ENCODE measurements at regions not wholly inside any gene's neighbourhood (a gene's known extent, or its start where the extent isn't known, plus 50 kb on each side); places are given as distances from the start of the nearest gene placed in this dataset.

- Histone ChIP-seq H3K36me3 (ENCODE audit: insufficient read depth, low read length) (no peaks in the 10 kb centered on the region), H3K9me3 (ENCODE audit: low read length) (no peaks in the 10 kb centered on the region), H3K9me2 (ENCODE audit: low read depth, low read length) (no peaks in the 10 kb centered on the region), H3K79me2 (ENCODE audit: insufficient read depth, low read length) (no peaks in the 10 kb centered on the region), H3K27me3 (ENCODE audit: insufficient read depth, low read length) (no peaks in the 10 kb centered on the region), H3K27ac (ENCODE audit: low read depth, low read length, poor library complexity, severe bottlenecking) (no peak overlapping the region), H3K9ac (ENCODE audit: low read length) (no peak overlapping the region), H3K4me2 (ENCODE audit: low read length) (no peak overlapping the region), H3K4me3 (ENCODE audit: low read depth, low read length, poor library complexity, severe bottlenecking) (no peak overlapping the region), H3K4me1 (ENCODE audit: insufficient read depth, low read length, severe bottlenecking) (no peaks in the 10 kb centered on the region), H4K20me1 (ENCODE audit: insufficient read depth, low read length) (no peaks in the 10 kb centered on the region), H2AFZ (ENCODE audit: low read length) (no peak overlapping the region), H3F3A (ENCODE audit: insufficient read depth, low read length) (no peaks in the 10 kb centered on the region)
- no peak for TF ChIP-seq CTCF (IDR thresholded peaks at IDR 0.05; ENCODE audit: low read length)
These were observed 159.1 kb upstream of the SPATS2L start for GRCh38 chr2:200147371-200147770.

GRCh38 chr2:200148366-200148765, 158.1 kb upstream of the SPATS2L start:
- Histone ChIP-seq H3K79me2 (ENCODE audit: insufficient read depth, low read length) (no peaks in the 10 kb centered on the region), H2AFZ (ENCODE audit: low read length) (no peak overlapping the region), H4K20me1 (ENCODE audit: insufficient read depth, low read length) (no peaks in the 10 kb centered on the region), H3K36me3 (ENCODE audit: insufficient read depth, low read length) (no peaks in the 10 kb centered on the region), H3K4me3 (ENCODE audit: low read depth, low read length, poor library complexity, severe bottlenecking) (no peak overlapping the region), H3K27me3 (ENCODE audit: insufficient read depth, low read length) (no peaks in the 10 kb centered on the region), H3K27ac (ENCODE audit: low read depth, low read length, poor library complexity, severe bottlenecking) (no peak overlapping the region), H3K9ac (ENCODE audit: low read length) (no peak overlapping the region), H3K4me2 (ENCODE audit: low read length) (no peak overlapping the region), H3K9me2 (ENCODE audit: low read depth, low read length) (no peaks in the 10 kb centered on the region), H3F3A (ENCODE audit: insufficient read depth, low read length) (no peaks in the 10 kb centered on the region), H3K4me1 (ENCODE audit: insufficient read depth, low read length, severe bottlenecking) (no peaks in the 10 kb centered on the region), H3K9me3 (ENCODE audit: low read length) (no peaks in the 10 kb centered on the region)
- TF ChIP-seq CTCF (IDR thresholded peaks at IDR 0.05; ENCODE audit: low read length): no peak

GRCh38 chr2:200150411-200151086, 155.9 kb upstream of the SPATS2L start:
- Histone ChIP-seq H2AFZ (ENCODE audit: low read length) (no peak overlapping the region), H3F3A (ENCODE audit: insufficient read depth, low read length) (no peaks in the 10 kb centered on the region), H3K4me3 (ENCODE audit: low read depth, low read length, poor library complexity, severe bottlenecking) (no peak overlapping the region), H3K79me2 (ENCODE audit: insufficient read depth, low read length) (no peaks in the 10 kb centered on the region), H3K27ac (ENCODE audit: low read depth, low read length, poor library complexity, severe bottlenecking) (no peak overlapping the region), H4K20me1 (ENCODE audit: insufficient read depth, low read length) (no peaks in the 10 kb centered on the region), H3K4me1 (ENCODE audit: insufficient read depth, low read length, severe bottlenecking) (no peaks in the 10 kb centered on the region), H3K36me3 (ENCODE audit: insufficient read depth, low read length) (no peaks in the 10 kb centered on the region), H3K9me3 (ENCODE audit: low read length) (no peaks in the 10 kb centered on the region), H3K4me2 (ENCODE audit: low read length) (no peak overlapping the region), H3K9ac (ENCODE audit: low read length) (no peak overlapping the region), H3K9me2 (ENCODE audit: low read depth, low read length) (no peaks in the 10 kb centered on the region), H3K27me3 (ENCODE audit: insufficient read depth, low read length) (no peaks in the 10 kb centered on the region)
- no peak for TF ChIP-seq EZH2 (IDR thresholded peaks at IDR 0.05; ENCODE audit: borderline replicate concordance, low read length)

- H4K20me1 ChIP-seq (ENCODE audit: insufficient read depth, low read length): no peaks in the 10 kb centered on the region
- no peak overlapping the region for H3K4me2 ChIP-seq (ENCODE audit: low read length)
- H3K79me2 ChIP-seq (ENCODE audit: insufficient read depth, low read length): no peaks in the 10 kb centered on the region
- no peaks in the 10 kb centered on the region for H3K27me3 ChIP-seq (ENCODE audit: insufficient read depth, low read length)
- no peaks in the 10 kb centered on the region for H3K36me3 ChIP-seq (ENCODE audit: insufficient read depth, low read length)
- TF ChIP-seq CTCF (IDR thresholded peaks at IDR 0.05; ENCODE audit: low read length) (no peak), EZH2 (IDR thresholded peaks at IDR 0.05; ENCODE audit: borderline replicate concordance, low read length) (no peak)
- H3F3A ChIP-seq (ENCODE audit: insufficient read depth, low read length): no peaks in the 10 kb centered on the region
- no peak overlapping the region for H3K27ac ChIP-seq (ENCODE audit: low read depth, low read length, poor library complexity, severe bottlenecking)
- H3K9me2 ChIP-seq (ENCODE audit: low read depth, low read length): no peaks in the 10 kb centered on the region
- H3K9ac ChIP-seq (ENCODE audit: low read length): no peak overlapping the region
- no peak overlapping the region for H2AFZ ChIP-seq (ENCODE audit: low read length)
- H3K9me3 ChIP-seq (ENCODE audit: low read length): no peaks in the 10 kb centered on the region
- no peaks in the 10 kb centered on the region for H3K4me1 ChIP-seq (ENCODE audit: insufficient read depth, low read length, severe bottlenecking)
- no peak overlapping the region for H3K4me3 ChIP-seq (ENCODE audit: low read depth, low read length, poor library complexity, severe bottlenecking)
These were observed 150.8 kb upstream of the SPATS2L start for GRCh38 chr2:200155652-200156051.

Measured in OCI-LY1 (cell line).